B cell (primary cell): ENCODE measurements at regions not wholly inside any gene's neighbourhood (a gene's known extent, or its start where the extent isn't known, plus 50 kb on each side); places are given as distances from the start of the nearest gene placed in this dataset.
"Not testable (repeated sequence)": the region's sequence is repeated elsewhere in the genome, so short reads cannot be mapped to it uniquely, and the experiment has no call there.

Experiments used
- EZH2 ChIP-seq: IDR thresholded peaks from 2 replicates; pipeline ENCODE4 v1.6.1; 2012; ENCODE audit warnings: borderline replicate concordance, low read depth, mild to moderate bottlenecking, moderate library complexity, low read length; ENCODE audit not compliant: insufficient read depth, poor library complexity, severe bottlenecking
- TF ChIP-seq, protein P1 (sequence below): fragments of 200-600 bp; IDR thresholded peaks from one replicate; pipeline ENCODE4 v1.8.0; 2022; ENCODE audit warnings: antibody characterized with exemption, mild to moderate bottlenecking

- TF ChIP-seq, protein P1, sequence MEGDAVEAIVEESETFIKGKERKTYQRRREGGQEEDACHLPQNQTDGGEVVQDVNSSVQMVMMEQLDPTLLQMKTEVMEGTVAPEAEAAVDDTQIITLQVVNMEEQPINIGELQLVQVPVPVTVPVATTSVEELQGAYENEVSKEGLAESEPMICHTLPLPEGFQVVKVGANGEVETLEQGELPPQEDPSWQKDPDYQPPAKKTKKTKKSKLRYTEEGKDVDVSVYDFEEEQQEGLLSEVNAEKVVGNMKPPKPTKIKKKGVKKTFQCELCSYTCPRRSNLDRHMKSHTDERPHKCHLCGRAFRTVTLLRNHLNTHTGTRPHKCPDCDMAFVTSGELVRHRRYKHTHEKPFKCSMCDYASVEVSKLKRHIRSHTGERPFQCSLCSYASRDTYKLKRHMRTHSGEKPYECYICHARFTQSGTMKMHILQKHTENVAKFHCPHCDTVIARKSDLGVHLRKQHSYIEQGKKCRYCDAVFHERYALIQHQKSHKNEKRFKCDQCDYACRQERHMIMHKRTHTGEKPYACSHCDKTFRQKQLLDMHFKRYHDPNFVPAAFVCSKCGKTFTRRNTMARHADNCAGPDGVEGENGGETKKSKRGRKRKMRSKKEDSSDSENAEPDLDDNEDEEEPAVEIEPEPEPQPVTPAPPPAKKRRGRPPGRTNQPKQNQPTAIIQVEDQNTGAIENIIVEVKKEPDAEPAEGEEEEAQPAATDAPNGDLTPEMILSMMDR: not testable (repeated sequence)
- not testable (repeated sequence) for TF ChIP-seq EZH2
These were observed 982.4 kb upstream of the DEFB115 start for GRCh38 chr20:30275073-30275472.
